HCT116 (cell line): ENCODE measurements at regions not wholly inside any gene's neighbourhood (a gene's known extent, or its start where the extent isn't known, plus 50 kb on each side); places are given as distances from the start of the nearest gene placed in this dataset.

Experiments
- ATAC-seq: fragments of 200-7000 bp; cut with Tn5 transposase; 2 replicates; pipeline ENCODE4 v1.9.1; 2020; ENCODE audit warnings: mild to moderate bottlenecking, moderate library complexity
- BruUV-seq: library from RNA; stranded (reverse); fragments of 400-500 nt; replicated peaks from 2 replicates; lab custom pipeline; 2021; lab: Mats Ljungman, UMichigan
- CTCF ChIA-PET: fragments of 300-600 bp; sonication (Branson Sonifier 250); formaldehyde crosslinking; loops from one replicate; lab custom pipeline; 2021; ENCODE audit warnings: antibody characterized with exemption; lab: Charles Lee
- POLR2A ChIA-PET: fragments of 300-600, 350-600 bp; sonication (Branson Sonifier 250); formaldehyde crosslinking; loops from one replicate; lab custom pipeline; 2021; ENCODE audit warnings: antibody characterized with exemption; lab: Charles Lee
- RAD21 ChIA-PET, 2 experiments: fragments of 300-600 bp; sonication (Branson Sonifier 250); formaldehyde crosslinking; loops; one replicate each; lab custom pipeline; 2023; ENCODE audit warnings: low total read pairs in 2 of 2; ENCODE audit not compliant: uncharacterized antibody in 2 of 2, unreplicated experiment in 2 of 2, low non-redundant PET in 1 of 2; lab: Charles Lee
- DNase-seq: peaks from one replicate; pipeline ENCODE4 v3.0.0-alpha.2; 2010; ENCODE audit warnings: low read depth, low spot score
- H2AFZ ChIP-seq: fragments of 200-600 bp; shearing (Covaris generic), sonication (generic); 2 replicates; pipeline ENCODE4 v1.6.1; 2017; ENCODE audit warnings: low read depth, mixed run types, mixed read lengths, antibody characterized with exemption, low read length; ENCODE audit not compliant: poor library complexity, severe bottlenecking
- H3K27ac ChIP-seq: 2 replicates; pipeline ENCODE4 v1.5.1; 2012; ENCODE audit warnings: low read depth, low read length
- H3K27me3 ChIP-seq: fragments of 200-600 bp; sonication (generic); 2 replicates; pipeline ENCODE4 v1.6.1; 2016; ENCODE audit warnings: mixed run types, low read length, mixed read lengths; ENCODE audit not compliant: insufficient read depth
- H3K36me3 ChIP-seq, 2 experiments: fragments of 200-500 bp in 1 of 2; fragments of 200-600 bp in 1 of 2; sonication (Bioruptor generic) in 1 of 2; sonication (generic) in 1 of 2; 2 replicates each; pipeline versions ENCODE4 v1.5.1 to v1.6.1; 2014 to 2016; ENCODE audit warnings: low read length in 2 of 2, inconsistent platforms in 1 of 2, mixed read lengths in 1 of 2, mixed run types in 1 of 2; ENCODE audit not compliant: insufficient read depth in 2 of 2, control insufficient read depth in 1 of 2
- H3K4me1 ChIP-seq, 2 experiments: fragments of 200-600 bp in 1 of 2; sonication (generic) in 1 of 2; 2 replicates each; pipeline versions ENCODE4 v1.5.1 to v1.6.1; 2012 to 2017; ENCODE audit warnings: low read length in 2 of 2, inconsistent platforms in 1 of 2, mild to moderate bottlenecking in 1 of 2, mixed read lengths in 1 of 2, mixed run types in 1 of 2, moderate library complexity in 1 of 2; ENCODE audit not compliant: insufficient read depth in 2 of 2, control insufficient read depth in 1 of 2
- H3K4me2 ChIP-seq: fragments of 200-600 bp; sonication (generic); 2 replicates; pipeline ENCODE4 v1.6.1; 2017; ENCODE audit warnings: mixed run types, low read length, mixed read lengths
- H3K4me3 ChIP-seq, 2 experiments: fragments of 200-600 bp in 1 of 2; sonication (generic) in 1 of 2; replicated peaks in 1 of 2; 2 replicates each; pipeline ENCODE4 v1.5.1; 2011 to 2016; ENCODE audit warnings: low read length in 2 of 2, control low read depth in 1 of 2, low read depth in 1 of 2, mild to moderate bottlenecking in 1 of 2, mixed read lengths in 1 of 2, mixed run types in 1 of 2
- H3K79me2 ChIP-seq: fragments of 200-600 bp; sonication (generic); 2 replicates; pipeline ENCODE4 v1.6.1; 2017; ENCODE audit warnings: mild to moderate bottlenecking, mixed run types, low read length, moderate library complexity, mixed read lengths; ENCODE audit not compliant: insufficient read depth
- H3K9ac ChIP-seq: fragments of 200-600 bp; sonication (generic); 2 replicates; pipeline ENCODE4 v1.6.1; 2016; ENCODE audit warnings: low read length, mixed read lengths
- H3K9me2 ChIP-seq: fragments of 200-600 bp; sonication (generic), shearing (Covaris generic); 2 replicates; pipeline ENCODE4 v1.6.1; 2017; ENCODE audit warnings: mixed run types, mild to moderate bottlenecking, moderate library complexity; ENCODE audit not compliant: insufficient read depth
- H3K9me3 ChIP-seq, 2 experiments: fragments of 200-500 bp in 1 of 2; fragments of 200-600 bp in 1 of 2; sonication (Bioruptor generic) in 1 of 2; sonication (generic) in 1 of 2; 2 replicates each; pipeline ENCODE4 v1.6.1; 2014 to 2017; ENCODE audit warnings: low read length in 2 of 2, mixed read lengths in 2 of 2, inconsistent platforms in 1 of 2, low read depth in 1 of 2, mild to moderate bottlenecking in 1 of 2, mixed run types in 1 of 2, moderate library complexity in 1 of 2; ENCODE audit not compliant: control insufficient read depth in 1 of 2, insufficient read depth in 1 of 2
- H4K20me1 ChIP-seq: fragments of 200-600 bp; sonication (generic), shearing (Covaris generic); 2 replicates; pipeline ENCODE4 v1.6.1; 2017; ENCODE audit warnings: mixed run types, mild to moderate bottlenecking, moderate library complexity; ENCODE audit not compliant: insufficient read depth
- CEBPB ChIP-seq: IDR thresholded peaks from 2 replicates; pipeline ENCODE4 v1.6.1; 2012; ENCODE audit warnings: low read depth
- FOSL1 ChIP-seq: IDR thresholded peaks from 2 replicates; pipeline ENCODE4 v1.6.1; 2012; ENCODE audit warnings: low read depth
- POLR2A ChIP-seq: IDR thresholded peaks from 2 replicates; pipeline ENCODE4 v1.7.0; 2011; ENCODE audit warnings: borderline replicate concordance; ENCODE audit not compliant: insufficient read depth, insufficient read length; ENCODE audit errors: extremely low read depth
- RAD21 ChIP-seq: IDR thresholded peaks from 2 replicates; pipeline ENCODE4 v1.6.1; 2012; ENCODE audit warnings: low read depth, mild to moderate bottlenecking
- SIN3A ChIP-seq: IDR thresholded peaks from 2 replicates; pipeline ENCODE4 v1.6.1; 2012; ENCODE audit warnings: low read depth
- SRF ChIP-seq: IDR thresholded peaks from 2 replicates; pipeline ENCODE4 v1.6.1; 2012; ENCODE audit warnings: low read depth
- TCF7L2 ChIP-seq: IDR thresholded peaks from 2 replicates; pipeline ENCODE4 v1.7.0; 2011; ENCODE audit warnings: borderline replicate concordance, inconsistent platforms; ENCODE audit not compliant: insufficient read depth, insufficient read length; ENCODE audit errors: extremely low read depth
- intact Hi-C: fragments of 100-400 bp; cut with micrococcal nuclease; formaldehyde crosslinking; loops from 2 replicates; pipeline ENCODE4 v1.10.0; 2022
- TF ChIP-seq, protein P1 (sequence below): IDR thresholded peaks from 2 replicates; pipeline ENCODE4 v1.6.1; 2012; ENCODE audit warnings: low read depth
- TF ChIP-seq, protein P2 (sequence below), 3 experiments: fragments of 200-600 bp in 1 of 3; sonication (generic) in 1 of 3; IDR thresholded peaks in 2 of 3; conservative IDR thresholded peaks in 1 of 3; 2 replicates each; pipeline ENCODE4 v1.5.1; 2012 to 2017; ENCODE audit warnings: low read depth in 2 of 3, low read length in 2 of 3, antibody characterized with exemption in 1 of 3, borderline replicate concordance in 1 of 3, control low read depth in 1 of 3, mild to moderate bottlenecking in 1 of 3, mixed read lengths in 1 of 3, mixed run types in 1 of 3, moderate library complexity in 1 of 3; ENCODE audit not compliant: insufficient read depth in 1 of 3

DNA sequence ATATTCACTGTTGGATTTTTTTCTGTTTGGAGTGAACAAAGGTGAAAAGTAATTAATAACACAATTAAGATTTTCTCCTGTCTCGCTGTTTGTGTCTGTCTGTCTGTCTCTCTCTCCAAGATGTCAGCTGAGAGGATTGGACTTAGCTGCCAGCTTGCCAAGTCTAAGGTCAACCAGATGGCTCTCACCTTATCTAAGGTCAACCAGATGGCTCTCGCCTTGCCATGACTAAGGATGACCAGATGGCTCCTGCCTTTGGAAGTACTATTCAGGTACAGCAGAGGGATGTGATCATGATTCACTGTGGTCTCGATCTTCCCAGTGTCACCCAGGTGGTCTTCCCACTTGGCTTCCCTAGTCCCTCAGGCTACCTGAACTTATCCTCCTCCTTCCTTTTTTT, 1436.4 kb downstream of the UQCRFS1 start:
- RAD21 ChIA-PET = no interaction called here
- CTCF ChIA-PET = no interaction called here
- Histone ChIP-seq H3K4me1 (no peaks in the 10 kb centered on the region), H3K27me3 (no peaks in the 10 kb centered on the region), H3K9me2 (no peaks in the 10 kb centered on the region), H4K20me1 (no peaks in the 10 kb centered on the region), H3K9me3 (peaks cover 12 to 29% of the 10 kb centered on the region in 2 experiments; a peak in 3 of 4 replicates), H2AFZ (no peak overlapping the region), H3K36me3 (no peaks in the 10 kb centered on the region), H3K9ac (no peak overlapping the region), H3K79me2 (peaks cover 4% of the 10 kb centered on the region; the same call in 1 of the 2 replicates), H3K27ac (no peak overlapping the region), H3K4me2 (no peak overlapping the region), H3K4me3 (no peak overlapping the region)
- POLR2A ChIA-PET = no interaction called here
- no peak for DNase-seq
- no TSS peak for BruUV-seq
- intact Hi-C loops = no loop called here
- no peak for ATAC-seq
- no peak for TF ChIP-seq POLR2A
- no peak for TF ChIP-seq FOSL1
- TF ChIP-seq SIN3A = no peak
- no peak for TF ChIP-seq SRF
- no peak for TF ChIP-seq RAD21
- TF ChIP-seq, protein P1, sequence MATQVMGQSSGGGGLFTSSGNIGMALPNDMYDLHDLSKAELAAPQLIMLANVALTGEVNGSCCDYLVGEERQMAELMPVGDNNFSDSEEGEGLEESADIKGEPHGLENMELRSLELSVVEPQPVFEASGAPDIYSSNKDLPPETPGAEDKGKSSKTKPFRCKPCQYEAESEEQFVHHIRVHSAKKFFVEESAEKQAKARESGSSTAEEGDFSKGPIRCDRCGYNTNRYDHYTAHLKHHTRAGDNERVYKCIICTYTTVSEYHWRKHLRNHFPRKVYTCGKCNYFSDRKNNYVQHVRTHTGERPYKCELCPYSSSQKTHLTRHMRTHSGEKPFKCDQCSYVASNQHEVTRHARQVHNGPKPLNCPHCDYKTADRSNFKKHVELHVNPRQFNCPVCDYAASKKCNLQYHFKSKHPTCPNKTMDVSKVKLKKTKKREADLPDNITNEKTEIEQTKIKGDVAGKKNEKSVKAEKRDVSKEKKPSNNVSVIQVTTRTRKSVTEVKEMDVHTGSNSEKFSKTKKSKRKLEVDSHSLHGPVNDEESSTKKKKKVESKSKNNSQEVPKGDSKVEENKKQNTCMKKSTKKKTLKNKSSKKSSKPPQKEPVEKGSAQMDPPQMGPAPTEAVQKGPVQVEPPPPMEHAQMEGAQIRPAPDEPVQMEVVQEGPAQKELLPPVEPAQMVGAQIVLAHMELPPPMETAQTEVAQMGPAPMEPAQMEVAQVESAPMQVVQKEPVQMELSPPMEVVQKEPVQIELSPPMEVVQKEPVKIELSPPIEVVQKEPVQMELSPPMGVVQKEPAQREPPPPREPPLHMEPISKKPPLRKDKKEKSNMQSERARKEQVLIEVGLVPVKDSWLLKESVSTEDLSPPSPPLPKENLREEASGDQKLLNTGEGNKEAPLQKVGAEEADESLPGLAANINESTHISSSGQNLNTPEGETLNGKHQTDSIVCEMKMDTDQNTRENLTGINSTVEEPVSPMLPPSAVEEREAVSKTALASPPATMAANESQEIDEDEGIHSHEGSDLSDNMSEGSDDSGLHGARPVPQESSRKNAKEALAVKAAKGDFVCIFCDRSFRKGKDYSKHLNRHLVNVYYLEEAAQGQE = no peak

DNA sequence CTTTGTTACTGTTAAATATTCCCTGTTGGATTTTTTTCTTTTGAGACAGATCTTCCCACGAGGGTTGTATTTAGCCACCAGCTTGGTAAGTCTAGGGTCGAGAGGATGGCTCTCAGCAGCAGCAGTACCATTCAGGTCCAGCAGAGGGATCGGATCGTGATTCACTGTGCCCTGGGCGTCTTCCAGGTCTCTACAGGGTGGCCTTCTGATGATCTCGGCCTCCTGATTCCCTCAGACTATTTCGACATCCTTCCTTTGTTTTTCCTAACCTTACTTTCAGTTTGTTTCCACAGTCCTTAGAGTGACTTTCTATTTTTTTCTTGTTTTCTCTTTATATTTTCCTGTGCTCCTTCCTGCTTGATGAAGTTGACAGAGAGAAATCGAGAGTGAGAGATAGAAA, 1436.9 kb downstream of the UQCRFS1 start:
- H3K27me3 ChIP-seq = no peaks in the 10 kb centered on the region
- H3K9me3 ChIP-seq = peaks cover 12 to 29% of the 10 kb centered on the region in 2 experiments; a peak in 3 of 4 replicates
- no peak overlapping the region for H3K4me2 ChIP-seq
- TF ChIP-seq, protein P2, sequence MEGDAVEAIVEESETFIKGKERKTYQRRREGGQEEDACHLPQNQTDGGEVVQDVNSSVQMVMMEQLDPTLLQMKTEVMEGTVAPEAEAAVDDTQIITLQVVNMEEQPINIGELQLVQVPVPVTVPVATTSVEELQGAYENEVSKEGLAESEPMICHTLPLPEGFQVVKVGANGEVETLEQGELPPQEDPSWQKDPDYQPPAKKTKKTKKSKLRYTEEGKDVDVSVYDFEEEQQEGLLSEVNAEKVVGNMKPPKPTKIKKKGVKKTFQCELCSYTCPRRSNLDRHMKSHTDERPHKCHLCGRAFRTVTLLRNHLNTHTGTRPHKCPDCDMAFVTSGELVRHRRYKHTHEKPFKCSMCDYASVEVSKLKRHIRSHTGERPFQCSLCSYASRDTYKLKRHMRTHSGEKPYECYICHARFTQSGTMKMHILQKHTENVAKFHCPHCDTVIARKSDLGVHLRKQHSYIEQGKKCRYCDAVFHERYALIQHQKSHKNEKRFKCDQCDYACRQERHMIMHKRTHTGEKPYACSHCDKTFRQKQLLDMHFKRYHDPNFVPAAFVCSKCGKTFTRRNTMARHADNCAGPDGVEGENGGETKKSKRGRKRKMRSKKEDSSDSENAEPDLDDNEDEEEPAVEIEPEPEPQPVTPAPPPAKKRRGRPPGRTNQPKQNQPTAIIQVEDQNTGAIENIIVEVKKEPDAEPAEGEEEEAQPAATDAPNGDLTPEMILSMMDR (IDR thresholded peaks at IDR 0.05 in 2 of 3, conservative IDR thresholded peaks at IDR 0.05 in 1 of 3; ENCODE audit: borderline replicate concordance in 1 of 3, insufficient read depth in 1 of 3, low read depth in 2 of 3, low read length in 2 of 3) = peak in 2 of 3 experiments; percentile 37 to 50; a peak in 4 of 6 replicates
- no peak for TF ChIP-seq CEBPB
- TF ChIP-seq TCF7L2 = no peak
- H3K9me2 ChIP-seq = no peaks in the 10 kb centered on the region
- H3K4me3 ChIP-seq = no peak overlapping the region
- ChIA-PET POLR2A (no interaction called here), RAD21 (no interaction called here), CTCF (no interaction called here)
- H4K20me1 ChIP-seq = no peaks in the 10 kb centered on the region
- ATAC-seq (peak; percentile 59; the same call in 1 of the 2 replicates), DNase-seq (no peak)
- peaks cover 4% of the 10 kb centered on the region; the same call in 1 of the 2 replicates for H3K79me2 ChIP-seq
- no peaks in the 10 kb centered on the region for H3K4me1 ChIP-seq
- H3K9ac ChIP-seq = no peak overlapping the region
- no peaks in the 10 kb centered on the region for H3K36me3 ChIP-seq
- no TSS peak for BruUV-seq
- intact Hi-C loops = no loop called here
- H3K27ac ChIP-seq = no peak overlapping the region
- H2AFZ ChIP-seq = no peak overlapping the region
